K562 (cell line): ENCODE measurements at regions not wholly inside any gene's neighbourhood (a gene's known extent, or its start where the extent isn't known, plus 50 kb on each side); places are given as distances from the start of the nearest gene placed in this dataset.

ENCODE experiments used
- ATAC-seq: fragments of 200-7000 bp; cut with Tn5 transposase; 3 replicates; pipeline ENCODE4 v1.9.1; 2020; ENCODE audit warnings: moderate library complexity
- BruUV-seq: library from RNA; stranded (reverse); fragments of 400-500 nt; replicated peaks from 2 replicates; lab custom pipeline; 2021; lab: Mats Ljungman, UMichigan
- CTCF ChIA-PET: fragments of 300-600 bp; formaldehyde crosslinking; extraction: SDS; loops from one replicate; lab custom pipeline; 2021; ENCODE audit warnings: low intra/inter-chr PET ratio; lab: Yijun Ruan, JAX
- POLR2A ChIA-PET: fragments of 300-600, 350-650 bp; sonication (Branson Sonifier 250); formaldehyde crosslinking; extraction: SDS; loops from one replicate; lab custom pipeline; 2021; ENCODE audit warnings: antibody characterized with exemption, inconsistent platforms; lab: Yijun Ruan, JAX
- DNase-seq, 4 experiments: peaks; one replicate each; pipeline versions ENCODE4 v3.0.0 to v3.0.0-alpha.2; 2011 to 2018; ENCODE audit warnings: low spot score in 3 of 4, mixed read lengths in 3 of 4; ENCODE audit errors: extremely low read depth in 1 of 4
- FAIRE-seq: peaks from 2 replicates; lab custom pipeline; 2011; peaks lifted over from hg19 to GRCh38; lab: Jason Lieb, UNC
- H2AFZ ChIP-seq: 2 replicates; pipeline ENCODE4 v1.6.0; 2011; ENCODE audit warnings: low read depth, low read length, control low read depth, inconsistent platforms
- H3K27ac ChIP-seq: fragments of 200-600 bp; 3 replicates; pipeline ENCODE4 v1.8.0; 2011; ENCODE audit warnings: low read depth, mild to moderate bottlenecking, control low read depth, inconsistent platforms, low read length, moderate library complexity, mixed read lengths; ENCODE audit errors: extremely low read depth
- H3K27me3 ChIP-seq, 2 experiments: fragments of 300-600 bp in 1 of 2; 2 replicates in 1 of 2; 3 replicates in 1 of 2; pipeline versions ENCODE4 v1.6.0 to v1.8.0; 2011; ENCODE audit warnings: inconsistent platforms in 2 of 2, low read length in 2 of 2, mild to moderate bottlenecking in 1 of 2, mixed read lengths in 1 of 2, moderate library complexity in 1 of 2; ENCODE audit not compliant: control insufficient read depth in 2 of 2, insufficient read depth in 2 of 2
- H3K36me3 ChIP-seq: fragments of 300-600 bp; 3 replicates; pipeline ENCODE4 v1.8.0; 2011; ENCODE audit warnings: mild to moderate bottlenecking, low read length, inconsistent platforms; ENCODE audit not compliant: control insufficient read depth, insufficient read depth
- H3K4me1 ChIP-seq, 2 experiments: fragments of 200-600 bp in 1 of 2; replicated peaks in 1 of 2; 2 replicates in 1 of 2; 3 replicates in 1 of 2; pipeline versions ENCODE4 v1.5.1 to v1.8.0; 2011; ENCODE audit warnings: inconsistent platforms in 2 of 2, low read length in 2 of 2, mild to moderate bottlenecking in 1 of 2, mixed read lengths in 1 of 2, moderate library complexity in 1 of 2; ENCODE audit not compliant: control insufficient read depth in 2 of 2, insufficient read depth in 2 of 2
- H3K4me2 ChIP-seq: 2 replicates; pipeline ENCODE4 v1.6.1; 2011; ENCODE audit warnings: low read length, control low read depth, inconsistent platforms, mixed read lengths; ENCODE audit not compliant: insufficient read depth
- H3K4me3 ChIP-seq: fragments of 200-600 bp; sonication (generic), shearing (Covaris generic); 2 replicates; pipeline ENCODE4 v1.5.1; 2016; ENCODE audit warnings: control low read depth, inconsistent platforms
- H3K79me2 ChIP-seq: fragments of 200-600 bp; 3 replicates; pipeline ENCODE4 v1.8.0; 2011; ENCODE audit warnings: low read length, inconsistent platforms; ENCODE audit not compliant: control insufficient read depth, insufficient read depth
- H3K9ac ChIP-seq, 2 experiments: 2 replicates each; pipeline versions ENCODE4 v1.6.0 to v1.6.1; 2011; ENCODE audit warnings: low read depth in 2 of 2, low read length in 2 of 2, control low read depth in 1 of 2, inconsistent platforms in 1 of 2, mild to moderate bottlenecking in 1 of 2, mixed read lengths in 1 of 2; ENCODE audit not compliant: insufficient read depth in 1 of 2
- H3K9me1 ChIP-seq: one replicate; pipeline ENCODE4 v1.6.0; 2011; ENCODE audit warnings: inconsistent platforms, mild to moderate bottlenecking, low read length, moderate library complexity; ENCODE audit not compliant: control insufficient read depth, insufficient read depth
- H3K9me3 ChIP-seq: replicated peaks from 2 replicates; pipeline ENCODE4 v1.5.1; 2011; ENCODE audit warnings: low read depth, low read length, inconsistent platforms; ENCODE audit not compliant: control insufficient read depth, insufficient read depth
- H4K20me1 ChIP-seq: replicated peaks from 2 replicates; pipeline ENCODE4 v1.6.1; 2011; ENCODE audit warnings: low read length, inconsistent platforms, mixed read lengths; ENCODE audit not compliant: control insufficient read depth, insufficient read depth
- BRF1 ChIP-seq: IDR thresholded peaks from 3 replicates; pipeline ENCODE4 v1.6.1; 2011; ENCODE audit warnings: borderline replicate concordance, mild to moderate bottlenecking; ENCODE audit not compliant: insufficient read length; ENCODE audit errors: extremely low read depth
- GABPA ChIP-seq: fragments of 200-800 bp; sonication (Bioruptor generic); conservative IDR thresholded peaks from 2 replicates; pipeline ENCODE4 v1.6.1; 2016; ENCODE audit warnings: low read depth, missing genetic modification characterization, missing compliant biosample characterization
- HES1 ChIP-seq: fragments of 450-650 bp; IDR thresholded peaks from 2 replicates; pipeline ENCODE4 v1.6.1; 2016; ENCODE audit warnings: low read depth, mild to moderate bottlenecking, moderate library complexity
- HINFP ChIP-seq: fragments of 450-650 bp; conservative IDR thresholded peaks from 2 replicates; pipeline ENCODE4 v1.6.1; 2016; ENCODE audit warnings: missing genetic modification characterization, low read depth, mild to moderate bottlenecking, control low read depth, missing compliant biosample characterization
- MBD1 ChIP-seq: fragments of 250-450 bp; sonication (Bioruptor Pico); IDR thresholded peaks from 2 replicates; pipeline ENCODE4 v1.8.0; 2022; ENCODE audit warnings: inconsistent platforms
- NFATC3 ChIP-seq: fragments of 450-650 bp; IDR thresholded peaks from 2 replicates; pipeline ENCODE4 v1.6.1; 2017; ENCODE audit warnings: mild to moderate bottlenecking
- SMAD3 ChIP-seq: fragments of 450-650 bp; formaldehyde crosslinking; conservative IDR thresholded peaks from 2 replicates; pipeline ENCODE4 v1.4.0; 2020; ENCODE audit warnings: mild to moderate bottlenecking
- SMARCE1 ChIP-seq: fragments of 450-650 bp; IDR thresholded peaks from 2 replicates; pipeline ENCODE4 v1.7.1; 2016; ENCODE audit warnings: mild to moderate bottlenecking
- ZBTB12 ChIP-seq: fragments of 250-450 bp; sonication (Bioruptor Pico); IDR thresholded peaks from 2 replicates; pipeline ENCODE4 v1.4.0; 2020
- ZNF592 ChIP-seq: fragments of 450-650 bp; IDR thresholded peaks from 2 replicates; pipeline ENCODE4 v1.6.1; 2017; ENCODE audit warnings: antibody characterized with exemption, mild to moderate bottlenecking
- WGBS: fragments of 100-300 bp; shearing (Covaris generic); methylation state at CpG from one replicate; pipeline ENCODE4 v1.1.6; 2016; ENCODE audit warnings: low coverage, mixed read lengths; ENCODE audit not compliant: insufficient coverage; ENCODE audit errors: missing lambda C conversion rate; 5-methylcytosine and 5-hydroxymethylcytosine counted together
- in situ Hi-C: fragments of 300-500 bp; cut with MboI; formaldehyde crosslinking; loops from 4 replicates; pipeline ENCODE4 v1.15.0; 2018; ENCODE audit warnings: inconsistent platforms, mixed read lengths
- intact Hi-C: fragments of 100-400 bp; cut with micrococcal nuclease; formaldehyde crosslinking; loops from 2 replicates; pipeline ENCODE4 v1.14.2; 2022

GRCh38 chr4:32506067-32506466 lies 1785.9 kb downstream of the PCDH7 start:
- H3K4me3 ChIP-seq, result no peak overlapping the region
- H2AFZ ChIP-seq, result no peak overlapping the region

More at GRCh38 chr4:32506067-32506466, 1785.9 kb downstream of the PCDH7 start:
- Histone ChIP-seq H3K4me2 (no peak overlapping the region), H3K9me3 (no peaks in the 10 kb centered on the region), H3K4me1 (no peaks in the 10 kb centered on the region), H3K27me3 (no peaks in the 10 kb centered on the region), H3K9me1 (no peaks in the 10 kb centered on the region)
- WGBS, result 0% methylated on average over 2 of the region's 2 CpGs
- POLR2A ChIA-PET, result no interaction called here
- DNase-seq (no peak), FAIRE-seq (no peak), ATAC-seq (no peak)
- TF ChIP-seq NFATC3 (no peak), ZBTB12 (CRISPR knock-in tag) (no peak), ZNF592 (no peak), BRF1 (no peak), HES1 (no peak), MBD1 (CRISPR knock-in tag) (no peak), GABPA (no peak), SMARCE1 (no peak), HINFP (tag) (no peak), SMAD3 (CRISPR knock-in tag) (no peak)
- TF ChIP-seq, all 486 proteins: peak for 0
- intact Hi-C loops (no loop called here), in situ Hi-C loops (no loop called here)
- H3K9ac ChIP-seq, result no peak overlapping the region
- no peaks in the 10 kb centered on the region for H3K36me3 ChIP-seq
- no peak overlapping the region for H3K27ac ChIP-seq
- no peaks in the 10 kb centered on the region for H3K79me2 ChIP-seq
- no peaks in the 10 kb centered on the region for H4K20me1 ChIP-seq
- CTCF ChIA-PET, result no interaction called here
- BruUV-seq, result no TSS peak
